HCT116 (cell line): ENCODE measurements at regions not wholly inside any gene's neighbourhood (a gene's known extent, or its start where the extent isn't known, plus 50 kb on each side); places are given as distances from the start of the nearest gene placed in this dataset.

ENCODE experiments used
- ATAC-seq: fragments of 200-7000 bp; cut with Tn5 transposase; 2 replicates; pipeline ENCODE4 v1.9.1; 2020; ENCODE audit warnings: mild to moderate bottlenecking, moderate library complexity
- BruUV-seq: library from RNA; stranded (reverse); fragments of 400-500 nt; replicated peaks from 2 replicates; lab custom pipeline; 2021; lab: Mats Ljungman, UMichigan
- CTCF ChIA-PET: fragments of 300-600 bp; sonication (Branson Sonifier 250); formaldehyde crosslinking; loops from one replicate; lab custom pipeline; 2021; ENCODE audit warnings: antibody characterized with exemption; lab: Charles Lee
- POLR2A ChIA-PET: fragments of 300-600, 350-600 bp; sonication (Branson Sonifier 250); formaldehyde crosslinking; loops from one replicate; lab custom pipeline; 2021; ENCODE audit warnings: antibody characterized with exemption; lab: Charles Lee
- RAD21 ChIA-PET, 2 experiments: fragments of 300-600 bp; sonication (Branson Sonifier 250); formaldehyde crosslinking; loops; one replicate each; lab custom pipeline; 2023; ENCODE audit warnings: low total read pairs in 2 of 2; ENCODE audit not compliant: uncharacterized antibody in 2 of 2, unreplicated experiment in 2 of 2, low non-redundant PET in 1 of 2; lab: Charles Lee
- DNase-seq: peaks from one replicate; pipeline ENCODE4 v3.0.0-alpha.2; 2010; ENCODE audit warnings: low read depth, low spot score
- H2AFZ ChIP-seq: fragments of 200-600 bp; shearing (Covaris generic), sonication (generic); 2 replicates; pipeline ENCODE4 v1.6.1; 2017; ENCODE audit warnings: low read depth, mixed run types, mixed read lengths, antibody characterized with exemption, low read length; ENCODE audit not compliant: poor library complexity, severe bottlenecking
- H3K27ac ChIP-seq: 2 replicates; pipeline ENCODE4 v1.5.1; 2012; ENCODE audit warnings: low read depth, low read length
- H3K27me3 ChIP-seq: fragments of 200-600 bp; sonication (generic); 2 replicates; pipeline ENCODE4 v1.6.1; 2016; ENCODE audit warnings: mixed run types, low read length, mixed read lengths; ENCODE audit not compliant: insufficient read depth
- H3K36me3 ChIP-seq, 2 experiments: fragments of 200-500 bp in 1 of 2; fragments of 200-600 bp in 1 of 2; sonication (Bioruptor generic) in 1 of 2; sonication (generic) in 1 of 2; 2 replicates each; pipeline versions ENCODE4 v1.5.1 to v1.6.1; 2014 to 2016; ENCODE audit warnings: low read length in 2 of 2, inconsistent platforms in 1 of 2, mixed read lengths in 1 of 2, mixed run types in 1 of 2; ENCODE audit not compliant: insufficient read depth in 2 of 2, control insufficient read depth in 1 of 2
- H3K4me1 ChIP-seq, 2 experiments: fragments of 200-600 bp in 1 of 2; sonication (generic) in 1 of 2; 2 replicates each; pipeline versions ENCODE4 v1.5.1 to v1.6.1; 2012 to 2017; ENCODE audit warnings: low read length in 2 of 2, inconsistent platforms in 1 of 2, mild to moderate bottlenecking in 1 of 2, mixed read lengths in 1 of 2, mixed run types in 1 of 2, moderate library complexity in 1 of 2; ENCODE audit not compliant: insufficient read depth in 2 of 2, control insufficient read depth in 1 of 2
- H3K4me2 ChIP-seq: fragments of 200-600 bp; sonication (generic); 2 replicates; pipeline ENCODE4 v1.6.1; 2017; ENCODE audit warnings: mixed run types, low read length, mixed read lengths
- H3K4me3 ChIP-seq, 2 experiments: fragments of 200-600 bp in 1 of 2; sonication (generic) in 1 of 2; replicated peaks in 1 of 2; 2 replicates each; pipeline ENCODE4 v1.5.1; 2011 to 2016; ENCODE audit warnings: low read length in 2 of 2, control low read depth in 1 of 2, low read depth in 1 of 2, mild to moderate bottlenecking in 1 of 2, mixed read lengths in 1 of 2, mixed run types in 1 of 2
- H3K79me2 ChIP-seq: fragments of 200-600 bp; sonication (generic); 2 replicates; pipeline ENCODE4 v1.6.1; 2017; ENCODE audit warnings: mild to moderate bottlenecking, mixed run types, low read length, moderate library complexity, mixed read lengths; ENCODE audit not compliant: insufficient read depth
- H3K9ac ChIP-seq: fragments of 200-600 bp; sonication (generic); 2 replicates; pipeline ENCODE4 v1.6.1; 2016; ENCODE audit warnings: low read length, mixed read lengths
- H3K9me2 ChIP-seq: fragments of 200-600 bp; sonication (generic), shearing (Covaris generic); 2 replicates; pipeline ENCODE4 v1.6.1; 2017; ENCODE audit warnings: mixed run types, mild to moderate bottlenecking, moderate library complexity; ENCODE audit not compliant: insufficient read depth
- H3K9me3 ChIP-seq, 2 experiments: fragments of 200-500 bp in 1 of 2; fragments of 200-600 bp in 1 of 2; sonication (Bioruptor generic) in 1 of 2; sonication (generic) in 1 of 2; 2 replicates each; pipeline ENCODE4 v1.6.1; 2014 to 2017; ENCODE audit warnings: low read length in 2 of 2, mixed read lengths in 2 of 2, inconsistent platforms in 1 of 2, low read depth in 1 of 2, mild to moderate bottlenecking in 1 of 2, mixed run types in 1 of 2, moderate library complexity in 1 of 2; ENCODE audit not compliant: control insufficient read depth in 1 of 2, insufficient read depth in 1 of 2
- H4K20me1 ChIP-seq: fragments of 200-600 bp; sonication (generic), shearing (Covaris generic); 2 replicates; pipeline ENCODE4 v1.6.1; 2017; ENCODE audit warnings: mixed run types, mild to moderate bottlenecking, moderate library complexity; ENCODE audit not compliant: insufficient read depth
- EZH2 ChIP-seq: fragments of 200-600 bp; sonication (generic); IDR thresholded peaks from 2 replicates; pipeline ENCODE4 v1.6.1; 2017; ENCODE audit warnings: antibody characterized with exemption, mixed run types
- REST ChIP-seq: IDR thresholded peaks from 2 replicates; pipeline ENCODE4 v1.6.1; 2012; ENCODE audit warnings: low read depth
- ZBTB33 ChIP-seq: IDR thresholded peaks from 2 replicates; pipeline ENCODE4 v1.6.1; 2011; ENCODE audit warnings: mild to moderate bottlenecking, low read length, moderate library complexity; ENCODE audit not compliant: insufficient replicate concordance; ENCODE audit errors: extremely low read depth
- intact Hi-C: fragments of 100-400 bp; cut with micrococcal nuclease; formaldehyde crosslinking; loops from 2 replicates; pipeline ENCODE4 v1.10.0; 2022

- H3K4me3 ChIP-seq, result no peak overlapping the region
- no peaks in the 10 kb centered on the region for H3K79me2 ChIP-seq
- H3K9me2 ChIP-seq, result no peaks in the 10 kb centered on the region
- H3K9me3 ChIP-seq, result no peaks in the 10 kb centered on the region
- H3K27ac ChIP-seq, result no peak overlapping the region
- H3K9ac ChIP-seq, result no peak overlapping the region
- CTCF ChIA-PET, result no interaction called here
- H3K36me3 ChIP-seq, result no peaks in the 10 kb centered on the region
- no peak for ATAC-seq
- BruUV-seq, result no TSS peak
- intact Hi-C loops, result no loop called here
- no peaks in the 10 kb centered on the region for H3K4me1 ChIP-seq
- no peak overlapping the region for H2AFZ ChIP-seq
- H3K4me2 ChIP-seq, result no peak overlapping the region
- DNase-seq, result no peak
- TF ChIP-seq REST (no peak), EZH2 (no peak), ZBTB33 (no peak)
- TF ChIP-seq, all 23 proteins: peak for 0
- RAD21 ChIA-PET, result no interaction called here
- Histone ChIP-seq H4K20me1 (no peaks in the 10 kb centered on the region), H3K27me3 (no peaks in the 10 kb centered on the region)
- POLR2A ChIA-PET, result no interaction called here
These were observed 241.4 kb downstream of the DOK5 start for GRCh38 chr20:54716790-54717189.
